DMS114 treated with DMSO at 0.1 percent for 48 hours (cell line): ENCODE measurements at regions not wholly inside any gene's neighbourhood (a gene's known extent, or its start where the extent isn't known, plus 50 kb on each side); places are given as distances from the start of the nearest gene placed in this dataset.
"Not testable (repeated sequence)": the region's sequence is repeated elsewhere in the genome, so short reads cannot be mapped to it uniquely, and the experiment has no call there.

Experiments
- DNase-seq: peaks from one replicate; lab custom pipeline; 2025; ENCODE audit not compliant: unreplicated experiment; lab: John Stamatoyannopoulos, UW

- no peak for DNase-seq
Measured at GRCh38 chr3:5732081-5732480, 544.6 kb downstream of the EDEM1 start.

GRCh38 chr3:5733995-5734394, 546.5 kb downstream of the EDEM1 start:
- DNase-seq, result no peak

GRCh38 chr3:5735896-5736295, 548.4 kb downstream of the EDEM1 start:
- DNase-seq, result no peak

- no peak for DNase-seq
Measured at GRCh38 chr3:5739299-5739935, 551.9 kb downstream of the EDEM1 start.

- no peak for DNase-seq
Measured at GRCh38 chr3:5739949-5740348, 552.4 kb downstream of the EDEM1 start.

GRCh38 chr3:5741017-5741416, 553.5 kb downstream of the EDEM1 start:
- no peak for DNase-seq

GRCh38 chr3:5750091-5750490, 562.6 kb downstream of the EDEM1 start:
- no peak for DNase-seq

- no peak for DNase-seq
Measured at GRCh38 chr3:5750874-5751640, 563.5 kb downstream of the EDEM1 start.

- no peak for DNase-seq
Measured at GRCh38 chr3:5754602-5755001, 567.1 kb downstream of the EDEM1 start.

- no peak for DNase-seq
Measured at GRCh38 chr3:5756443-5756842, 568.9 kb downstream of the EDEM1 start.

GRCh38 chr3:5757213-5757804, 569.8 kb downstream of the EDEM1 start:
- DNase-seq, result no peak

- no peak for DNase-seq
Measured at GRCh38 chr3:5758699-5759098, 571.2 kb downstream of the EDEM1 start.

GRCh38 chr3:5762506-5762905, 575.0 kb downstream of the EDEM1 start:
- DNase-seq, result no peak

- DNase-seq, result no peak
Measured at GRCh38 chr3:5766848-5767247, 579.3 kb downstream of the EDEM1 start.

GRCh38 chr3:5767304-5767703, 579.8 kb downstream of the EDEM1 start:
- no peak for DNase-seq

GRCh38 chr3:5768281-5768945, 580.9 kb downstream of the EDEM1 start:
- no peak for DNase-seq

- no peak for DNase-seq
Measured at GRCh38 chr3:5769825-5770224, 582.3 kb downstream of the EDEM1 start.

GRCh38 chr3:5774337-5774736, 586.8 kb downstream of the EDEM1 start:
- DNase-seq, result no peak

GRCh38 chr3:5775100-5775499, 587.6 kb downstream of the EDEM1 start:
- DNase-seq, result not testable (repeated sequence)

GRCh38 chr3:5784690-5785089, 597.2 kb downstream of the EDEM1 start:
- DNase-seq, result no peak

- DNase-seq, result no peak
Measured at GRCh38 chr3:5787861-5788488, 600.5 kb downstream of the EDEM1 start.
